Effector memory CD8-positive, alpha-beta T cell (primary cell): ENCODE measurements at regions not wholly inside any gene's neighbourhood (a gene's known extent, or its start where the extent isn't known, plus 50 kb on each side); places are given as distances from the start of the nearest gene placed in this dataset.
A peak's percentile ranks its signal among the peaks of the same experiment; 100 is the strongest.

Experiments used
- ATAC-seq: fragments of 150-1000 bp; cut with Tn5 transposase; replicated peaks from 2 replicates; pipeline ENCODE4 v1.10.0; 2021; ENCODE audit warnings: mild to moderate bottlenecking, moderate library complexity
- DNase-seq, 3 experiments: peaks; one replicate each; pipeline ENCODE4 v3.0.0; 2021
- H3K27ac Mint-ChIP-seq, 2 donors: one replicate each; pipeline ENCODE4 v1.8.0; 2022; ENCODE audit warnings: mild to moderate bottlenecking in 2 of 2, mixed read lengths in 2 of 2, moderate library complexity in 2 of 2
- H3K27me3 Mint-ChIP-seq, 2 donors: one replicate each; pipeline ENCODE4 v1.8.0; 2022; ENCODE audit warnings: mixed read lengths in 2 of 2
- H3K36me3 Mint-ChIP-seq: one replicate; pipeline ENCODE4 v1.8.0; 2022; ENCODE audit warnings: mild to moderate bottlenecking, moderate library complexity, mixed read lengths; ENCODE audit not compliant: insufficient read depth
- H3K4me1 Mint-ChIP-seq, 2 donors: one replicate each; pipeline ENCODE4 v1.8.0; 2022; ENCODE audit warnings: low read depth in 2 of 2, mixed read lengths in 2 of 2
- H3K4me3 Mint-ChIP-seq, 2 donors: one replicate each; pipeline ENCODE4 v1.8.0; 2022; ENCODE audit warnings: mild to moderate bottlenecking in 2 of 2, mixed read lengths in 2 of 2, moderate library complexity in 2 of 2
- H3K9me3 Mint-ChIP-seq, 2 donors: one replicate each; pipeline ENCODE4 v1.8.0; 2022; ENCODE audit warnings: mixed read lengths in 2 of 2

DNA sequence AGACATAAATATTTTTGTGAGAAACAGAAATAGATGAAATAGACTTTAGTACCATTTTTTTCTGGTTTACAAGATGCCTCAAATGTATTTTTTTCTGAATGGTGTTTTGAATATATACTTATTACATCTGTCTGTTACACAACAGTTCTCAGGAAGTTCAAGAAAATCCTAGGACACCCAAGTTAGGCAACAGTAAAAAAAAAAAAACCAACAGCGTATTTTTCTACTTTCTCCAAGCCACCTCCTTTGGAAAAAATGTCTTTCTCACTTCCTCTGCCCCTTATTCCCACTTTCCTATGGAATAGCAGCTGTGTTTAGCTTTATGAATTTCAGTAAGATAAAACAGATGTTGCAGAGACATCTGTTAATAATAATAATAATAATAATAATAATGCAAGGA, 489.6 kb upstream of the KLF12 start:
- Mint-ChIP-seq H3K36me3 (no peaks in the 10 kb centered on the region), H3K4me3 (no peak overlapping the region), H3K4me1 (no peaks in the 10 kb centered on the region), H3K9me3 (no peaks in the 10 kb centered on the region), H3K27me3 (peaks cover 22 to 24% of the 10 kb centered on the region in 2 donors), H3K27ac (no peak overlapping the region)
- DNase-seq (no peak), ATAC-seq (no peak)

DNA sequence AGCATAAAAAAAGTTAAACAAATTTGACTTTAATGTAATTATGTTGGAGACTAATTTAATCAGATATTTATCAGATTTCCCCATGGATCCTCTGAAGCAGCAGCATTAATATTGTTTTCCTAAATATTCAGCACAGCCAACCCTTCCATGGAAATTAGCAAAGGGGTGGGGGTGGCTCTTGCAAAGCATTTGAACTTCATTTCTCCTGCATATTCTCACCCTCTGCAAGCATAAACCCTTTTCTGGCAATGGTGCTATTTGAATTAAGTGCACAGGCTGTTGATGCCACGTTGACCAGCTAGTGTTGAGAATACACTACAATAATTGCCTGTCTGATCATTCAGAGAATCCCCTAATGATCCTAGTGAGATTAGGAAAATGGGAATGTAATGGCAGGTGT, 488.1 kb upstream of the KLF12 start:
- ATAC-seq, result no peak
- no peaks in the 10 kb centered on the region for H3K4me1 Mint-ChIP-seq
- no peak overlapping the region for H3K27ac Mint-ChIP-seq
- H3K27me3 Mint-ChIP-seq, result peaks cover 9 to 23% of the 10 kb centered on the region in 2 donors
- no peak overlapping the region for H3K4me3 Mint-ChIP-seq
- no peak for DNase-seq
- no peaks in the 10 kb centered on the region for H3K36me3 Mint-ChIP-seq
- H3K9me3 Mint-ChIP-seq, result no peaks in the 10 kb centered on the region

DNA sequence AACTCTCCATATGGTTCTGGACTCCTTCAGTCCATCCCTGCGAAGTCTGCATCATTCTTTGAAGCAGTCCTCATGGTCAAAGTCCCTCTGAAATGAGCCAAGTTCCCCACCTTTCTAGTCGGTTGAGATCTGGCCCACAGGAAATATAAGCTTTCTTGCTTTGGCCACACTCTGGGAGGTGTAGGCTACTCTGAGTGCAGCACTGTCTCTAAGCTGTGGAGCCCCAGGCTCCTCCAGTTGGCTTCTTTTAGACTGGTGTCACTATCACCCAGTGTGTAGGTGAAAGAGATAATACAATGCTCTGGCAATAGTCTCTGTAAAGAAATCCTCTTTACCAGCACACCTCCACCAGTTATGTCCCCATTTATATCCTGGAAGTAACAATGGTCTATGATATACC, 486.5 kb upstream of the KLF12 start:
- Mint-ChIP-seq H3K27me3 (peaks cover 7 to 26% of the 10 kb centered on the region in 2 donors), H3K36me3 (no peaks in the 10 kb centered on the region), H3K4me3 (no peak overlapping the region), H3K27ac (no peak overlapping the region), H3K9me3 (no peaks in the 10 kb centered on the region), H3K4me1 (no peaks in the 10 kb centered on the region)
- DNase-seq, result no peak
- no peak for ATAC-seq

DNA sequence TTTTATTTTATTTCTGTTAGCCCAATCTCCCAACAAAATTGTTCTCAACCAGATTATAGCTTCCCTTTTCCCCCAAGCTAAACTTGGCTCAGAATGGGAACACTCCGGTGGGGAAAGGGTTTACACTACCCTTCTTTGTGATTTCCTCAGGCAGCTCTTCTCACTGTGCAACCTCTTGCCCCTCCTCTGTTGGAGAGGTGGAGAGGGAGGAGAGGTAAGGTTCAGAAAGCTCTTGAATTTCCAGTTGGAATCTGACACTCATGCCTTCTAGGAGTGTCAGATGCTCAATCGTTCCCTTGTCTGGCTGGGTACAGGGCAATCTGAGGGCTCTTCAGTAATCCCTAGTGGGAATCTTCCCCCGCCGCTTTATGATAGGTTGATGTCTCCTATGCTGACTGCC, 486.1 kb upstream of the KLF12 start:
- Mint-ChIP-seq H3K9me3 (no peaks in the 10 kb centered on the region), H3K27ac (no peak overlapping the region), H3K4me3 (no peak overlapping the region), H3K36me3 (no peaks in the 10 kb centered on the region), H3K4me1 (no peaks in the 10 kb centered on the region), H3K27me3 (peaks cover 7 to 28% of the 10 kb centered on the region in 2 donors)
- DNase-seq (no peak), ATAC-seq (no peak)

DNA sequence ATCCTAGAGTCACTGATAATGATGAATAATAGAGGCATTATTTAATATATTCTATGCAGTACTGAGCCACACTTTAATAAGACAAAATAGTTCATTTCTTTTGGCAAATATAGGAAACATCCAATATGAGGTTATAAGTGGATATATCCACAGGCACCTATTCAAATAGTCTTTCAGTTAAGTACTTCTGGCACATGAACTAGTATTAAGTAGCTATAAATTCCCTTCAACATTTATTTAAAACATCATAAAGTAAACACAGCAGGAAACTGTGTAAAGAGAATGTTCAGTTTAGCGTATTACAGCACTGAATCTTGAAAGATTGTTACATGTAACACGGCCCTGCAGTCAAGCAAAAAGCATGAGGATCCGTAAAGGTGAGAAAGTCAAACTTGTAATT, 463.3 kb upstream of the KLF12 start:
- H3K27ac Mint-ChIP-seq, result no peak overlapping the region
- H3K4me3 Mint-ChIP-seq, result no peak overlapping the region
- no peaks in the 10 kb centered on the region for H3K9me3 Mint-ChIP-seq
- H3K4me1 Mint-ChIP-seq, result no peaks in the 10 kb centered on the region
- DNase-seq (no peak), ATAC-seq (no peak)
- no peaks in the 10 kb centered on the region for H3K36me3 Mint-ChIP-seq
- H3K27me3 Mint-ChIP-seq, result peaks cover 26 to 34% of the 10 kb centered on the region in 2 donors

DNA sequence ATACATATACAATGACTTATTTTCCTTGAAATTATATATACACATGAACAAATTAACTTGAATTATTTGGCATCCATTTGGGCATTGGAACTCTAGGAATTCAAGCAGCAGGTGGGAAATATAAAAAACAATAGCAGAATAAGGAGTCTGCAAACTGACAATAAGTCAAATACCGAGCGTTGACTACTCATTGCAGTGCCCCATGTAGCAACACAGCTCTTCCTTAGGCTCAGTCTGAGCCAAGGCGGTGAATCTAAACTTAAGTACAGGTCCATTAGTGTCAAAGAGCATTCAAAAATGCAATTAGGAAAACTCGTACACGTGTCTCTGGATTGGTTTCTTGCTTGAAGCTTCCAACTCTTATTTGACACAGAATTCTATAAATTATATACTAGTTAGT, 462.5 kb upstream of the KLF12 start:
- ATAC-seq (no peak), DNase-seq (no peak)
- no peaks in the 10 kb centered on the region for H3K9me3 Mint-ChIP-seq
- no peaks in the 10 kb centered on the region for H3K4me1 Mint-ChIP-seq
- H3K36me3 Mint-ChIP-seq, result no peaks in the 10 kb centered on the region
- H3K4me3 Mint-ChIP-seq, result no peak overlapping the region
- no peak overlapping the region for H3K27ac Mint-ChIP-seq
- H3K27me3 Mint-ChIP-seq, result peaks cover 27 to 34% of the 10 kb centered on the region in 2 donors

DNA sequence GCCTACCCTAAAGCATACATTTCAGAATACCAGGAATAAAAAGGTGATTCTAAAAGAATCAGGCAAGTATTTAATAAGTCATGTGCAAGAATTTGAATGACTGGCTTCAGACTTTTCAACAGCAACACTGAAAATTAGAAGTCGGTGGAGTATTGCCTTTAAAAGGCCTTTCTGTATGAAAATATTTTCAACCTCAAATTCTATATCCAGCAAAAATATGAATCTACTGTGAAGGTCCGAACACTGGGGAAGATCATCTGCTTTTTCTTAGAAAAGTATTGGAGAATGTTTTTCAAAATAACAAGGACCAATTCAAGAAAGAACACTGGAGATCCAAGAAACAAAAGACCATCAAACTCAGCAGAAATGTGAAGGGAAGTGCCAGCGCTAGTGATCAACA, 459.5 kb upstream of the KLF12 start:
- DNase-seq, result no peak
- Mint-ChIP-seq H3K4me3 (no peak overlapping the region), H3K36me3 (no peaks in the 10 kb centered on the region), H3K4me1 (no peaks in the 10 kb centered on the region), H3K9me3 (no peaks in the 10 kb centered on the region), H3K27me3 (peaks cover 34% of the 10 kb centered on the region in 2 donors), H3K27ac (no peak overlapping the region)
- no peak for ATAC-seq

DNA sequence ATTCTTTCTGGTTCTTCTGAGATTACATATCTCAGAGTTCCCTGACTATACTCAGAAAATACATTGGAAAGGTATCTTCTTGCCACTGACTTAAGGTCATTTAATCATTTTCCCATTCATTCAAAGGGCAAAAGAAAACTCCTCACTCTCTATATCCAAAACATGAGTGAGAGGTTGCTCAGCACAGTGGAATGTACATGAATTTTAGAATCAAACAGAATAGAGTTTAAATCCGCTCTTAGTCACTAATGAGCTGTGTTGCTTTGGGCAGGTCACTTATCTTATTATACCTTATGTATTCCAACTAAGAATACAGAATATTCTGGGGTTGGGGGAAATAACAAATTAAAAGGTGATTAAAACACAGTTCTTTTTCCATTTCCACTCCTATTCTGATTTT, 452.6 kb upstream of the KLF12 start:
- Mint-ChIP-seq H3K4me3 (no peak overlapping the region), H3K27ac (no peak overlapping the region), H3K36me3 (peaks cover 3% of the 10 kb centered on the region), H3K9me3 (no peaks in the 10 kb centered on the region), H3K27me3 (peaks cover 43 to 44% of the 10 kb centered on the region in 2 donors), H3K4me1 (no peaks in the 10 kb centered on the region)
- no peak for DNase-seq
- no peak for ATAC-seq

DNA sequence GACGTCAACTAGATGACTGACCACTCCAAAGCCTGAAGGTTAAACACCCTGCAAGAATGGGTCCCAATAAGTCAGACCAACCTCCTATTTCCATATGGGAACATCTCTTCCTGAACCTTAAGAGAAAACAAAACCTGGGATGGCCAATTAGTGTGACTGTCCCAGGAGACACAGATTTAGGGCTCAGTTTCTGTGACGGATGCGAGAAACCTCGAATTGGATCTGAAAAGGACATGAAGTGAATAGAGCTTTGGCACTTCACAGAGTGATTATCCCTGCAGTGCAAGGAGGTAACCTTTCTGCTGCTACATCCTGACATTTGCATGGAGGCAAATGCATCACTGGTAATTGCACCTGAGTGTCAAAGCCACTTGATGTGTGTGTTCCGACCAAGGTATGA, 442.2 kb upstream of the KLF12 start:
- Mint-ChIP-seq H3K36me3 (no peaks in the 10 kb centered on the region), H3K4me1 (peaks cover 10 to 13% of the 10 kb centered on the region in 2 donors), H3K9me3 (no peaks in the 10 kb centered on the region), H3K27ac (no peak overlapping the region), H3K4me3 (peak overlapping the region; percentile 52 to 74), H3K27me3 (peaks cover 57 to 71% of the 10 kb centered on the region in 2 donors)
- no peak for ATAC-seq
- no peak for DNase-seq

DNA sequence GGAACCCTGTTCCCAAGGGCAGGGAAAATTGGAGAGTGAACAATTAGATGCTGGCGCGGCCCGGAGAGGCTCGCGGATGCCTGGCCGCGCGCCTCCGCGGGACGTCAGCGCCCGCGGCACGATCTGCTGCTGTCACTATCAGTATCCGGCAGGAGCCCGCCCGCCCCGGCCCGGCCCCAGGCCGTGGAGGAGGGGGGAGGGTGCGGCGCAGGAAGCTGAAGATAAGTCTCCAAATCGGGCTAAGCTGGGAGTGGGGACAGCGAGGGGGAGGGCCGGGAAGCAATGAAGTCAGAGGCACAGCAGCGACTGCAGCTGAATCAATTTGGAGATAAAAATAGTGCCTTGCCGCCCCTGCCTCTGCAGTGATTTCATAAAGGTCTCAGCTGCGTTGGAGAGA, 441.5 kb upstream of the KLF12 start:
- DNase-seq (peak; percentile 21 to 33 (median 25)), ATAC-seq (peak; percentile 97)
- peaks cover 54 to 75% of the 10 kb centered on the region in 2 donors for H3K27me3 Mint-ChIP-seq
- H3K27ac Mint-ChIP-seq, result no peak overlapping the region
- peaks cover 10 to 13% of the 10 kb centered on the region in 2 donors for H3K4me1 Mint-ChIP-seq
- no peaks in the 10 kb centered on the region for H3K36me3 Mint-ChIP-seq
- H3K4me3 Mint-ChIP-seq, result peak overlapping the region; percentile 52 to 74
- H3K9me3 Mint-ChIP-seq, result no peaks in the 10 kb centered on the region

DNA sequence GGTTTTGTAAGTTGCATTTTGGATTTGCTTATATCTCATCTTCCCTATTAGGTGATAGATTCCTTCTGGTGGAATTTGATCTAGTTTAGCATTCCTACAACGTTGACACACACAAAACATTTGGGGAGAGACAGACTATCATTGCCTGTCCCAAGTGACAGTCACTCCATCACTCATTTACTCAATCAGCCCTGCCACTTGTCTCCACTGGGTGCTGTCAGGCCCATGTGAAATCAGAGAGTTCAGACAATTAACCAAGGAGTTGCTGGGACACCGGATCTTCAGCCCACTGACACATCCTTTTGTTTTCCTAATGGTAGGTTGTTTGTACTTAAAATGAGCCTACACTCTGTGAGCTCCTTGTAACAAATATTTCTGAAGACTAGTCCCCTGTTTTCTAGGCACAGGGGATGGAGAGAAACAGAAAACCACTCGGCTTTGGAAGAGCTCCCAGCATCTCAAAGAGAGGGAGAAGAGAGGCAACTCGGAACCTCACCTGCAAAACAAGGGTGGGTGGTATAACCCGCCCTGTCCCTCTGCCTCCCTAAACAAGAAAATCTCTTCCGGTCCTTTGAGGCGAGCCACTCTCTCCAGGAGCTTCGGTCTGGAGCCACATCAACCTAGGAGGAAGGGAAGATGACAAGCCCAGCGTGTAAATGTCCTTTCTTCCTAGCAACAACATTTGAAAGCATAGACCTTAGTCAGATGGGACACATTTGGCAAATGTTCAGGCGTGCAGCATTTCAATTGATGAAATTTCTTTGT, 440.9 kb upstream of the KLF12 start:
- no peaks in the 10 kb centered on the region for H3K36me3 Mint-ChIP-seq
- ATAC-seq (peak; percentile 13), DNase-seq (no peak)
- H3K4me1 Mint-ChIP-seq, result peaks cover 10 to 13% of the 10 kb centered on the region in 2 donors
- peaks cover 50 to 80% of the 10 kb centered on the region in 2 donors for H3K27me3 Mint-ChIP-seq
- peak overlapping the region; percentile 52 to 74 for H3K4me3 Mint-ChIP-seq
- H3K9me3 Mint-ChIP-seq, result no peaks in the 10 kb centered on the region
- no peak overlapping the region for H3K27ac Mint-ChIP-seq

DNA sequence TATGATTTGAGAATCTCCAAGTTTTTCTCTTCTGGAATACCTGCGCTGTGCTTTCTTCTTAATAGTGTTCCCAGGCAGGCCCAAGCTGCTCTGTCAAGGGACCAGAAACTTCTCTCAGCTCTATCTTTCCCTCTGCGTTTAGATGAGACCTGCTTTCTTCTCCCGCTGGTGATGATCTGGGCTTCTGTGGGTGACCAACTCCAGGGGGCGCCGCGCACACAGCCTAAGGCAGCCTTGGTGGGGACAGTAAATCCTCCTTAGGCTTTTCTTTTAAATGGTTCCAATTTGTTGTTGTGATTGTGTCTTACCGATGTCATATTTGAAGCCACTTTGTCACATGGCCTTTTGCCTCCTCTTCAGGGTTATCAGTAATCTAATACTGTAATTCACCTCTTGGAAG, 439.4 kb upstream of the KLF12 start:
- H3K9me3 Mint-ChIP-seq, result no peaks in the 10 kb centered on the region
- peaks cover 56 to 74% of the 10 kb centered on the region in 2 donors for H3K27me3 Mint-ChIP-seq
- ATAC-seq (no peak), DNase-seq (no peak)
- no peak overlapping the region for H3K4me3 Mint-ChIP-seq
- no peak overlapping the region for H3K27ac Mint-ChIP-seq
- no peaks in the 10 kb centered on the region for H3K36me3 Mint-ChIP-seq
- peaks cover 10 to 13% of the 10 kb centered on the region in 2 donors for H3K4me1 Mint-ChIP-seq

DNA sequence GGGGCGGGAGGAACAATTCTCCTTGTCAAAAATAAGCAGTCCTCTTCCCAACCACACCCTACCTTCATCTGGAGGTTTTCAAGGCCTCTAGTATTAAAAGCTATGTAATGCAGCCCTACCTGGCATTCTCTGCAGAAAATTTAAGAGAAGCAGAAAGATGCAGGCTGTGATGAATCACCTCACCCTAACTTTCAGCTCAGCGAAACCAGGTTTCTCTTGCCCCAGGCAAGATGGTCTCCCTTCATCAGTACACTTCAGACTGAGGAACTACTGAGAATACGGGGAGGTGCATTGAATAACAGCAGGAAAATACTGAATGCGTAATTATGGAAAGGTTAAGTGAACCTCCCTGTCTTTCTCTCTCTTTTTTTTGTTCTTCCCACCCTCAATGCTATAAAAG, 437.6 kb upstream of the KLF12 start:
- ATAC-seq (no peak), DNase-seq (no peak)
- Mint-ChIP-seq H3K36me3 (no peaks in the 10 kb centered on the region), H3K27ac (no peak overlapping the region), H3K4me1 (peaks cover 10 to 13% of the 10 kb centered on the region in 2 donors), H3K9me3 (no peaks in the 10 kb centered on the region), H3K27me3 (peaks cover 64 to 71% of the 10 kb centered on the region in 2 donors), H3K4me3 (no peak overlapping the region)

DNA sequence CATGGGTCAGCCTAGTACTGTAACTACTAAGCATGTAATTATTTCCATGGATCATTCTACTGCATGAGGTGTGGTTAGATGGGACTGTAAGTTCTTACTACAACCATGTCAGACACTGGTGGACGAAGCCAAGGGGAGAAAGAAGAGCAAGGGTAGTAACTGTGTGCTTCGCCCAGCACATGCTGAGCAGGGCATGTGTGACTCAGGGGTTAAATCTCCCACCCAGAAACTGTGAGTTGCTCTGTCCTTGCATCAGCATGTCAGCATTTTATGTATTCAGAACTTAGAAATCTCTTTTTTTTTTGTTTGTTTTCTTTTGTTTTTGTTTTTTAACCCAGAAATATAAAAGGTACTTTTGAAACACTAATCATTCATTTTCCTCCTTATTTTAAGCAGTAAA, 436.6 kb upstream of the KLF12 start:
- peaks cover 9 to 10% of the 10 kb centered on the region in 2 donors for H3K4me1 Mint-ChIP-seq
- H3K27me3 Mint-ChIP-seq, result peaks cover 61 to 62% of the 10 kb centered on the region in 2 donors
- no peak overlapping the region for H3K4me3 Mint-ChIP-seq
- no peaks in the 10 kb centered on the region for H3K36me3 Mint-ChIP-seq
- DNase-seq (no peak), ATAC-seq (no peak)
- H3K27ac Mint-ChIP-seq, result no peak overlapping the region
- H3K9me3 Mint-ChIP-seq, result no peaks in the 10 kb centered on the region
